Keratinocyte (primary cell): ENCODE measurements at regions not wholly inside any gene's neighbourhood (a gene's known extent, or its start where the extent isn't known, plus 50 kb on each side); places are given as distances from the start of the nearest gene placed in this dataset.

Source experiments
- DNase-seq: peaks from one replicate; pipeline ENCODE4 v3.0.0-alpha.2; 2011; ENCODE audit warnings: low read depth, missing footprints, low spot score
- FAIRE-seq: peaks from 2 replicates; lab custom pipeline; 2011; peaks lifted over from hg19 to GRCh38; lab: Jason Lieb, UNC
- H2AFZ ChIP-seq: 2 replicates; pipeline ENCODE4 v1.6.0; 2012; ENCODE audit warnings: low read length, control low read depth, inconsistent platforms; ENCODE audit not compliant: control insufficient read depth
- H3K27ac ChIP-seq: 2 replicates; pipeline ENCODE4 v1.5.1; 2011; ENCODE audit warnings: low read length; ENCODE audit not compliant: control insufficient read depth, insufficient read depth
- H3K27me3 ChIP-seq: 3 replicates; pipeline ENCODE4 v1.6.0; 2011; ENCODE audit warnings: low read length; ENCODE audit not compliant: control insufficient read depth, insufficient read depth; ENCODE audit errors: extremely low read depth
- H3K36me3 ChIP-seq, 2 experiments: 2 replicates in 1 of 2; 3 replicates in 1 of 2; pipeline ENCODE4 v1.5.1; 2011; ENCODE audit warnings: low read length in 2 of 2, mild to moderate bottlenecking in 1 of 2; ENCODE audit not compliant: control insufficient read depth in 2 of 2, insufficient read depth in 2 of 2; ENCODE audit errors: extremely low read depth in 1 of 2
- H3K4me1 ChIP-seq: 3 replicates; pipeline ENCODE4 v1.5.1; 2011; ENCODE audit warnings: low read length; ENCODE audit not compliant: control insufficient read depth, insufficient read depth; ENCODE audit errors: extremely low read depth
- H3K4me2 ChIP-seq: 3 replicates; pipeline ENCODE4 v1.6.0; 2011; ENCODE audit warnings: low read depth, low read length; ENCODE audit not compliant: control insufficient read depth, insufficient read depth; ENCODE audit errors: extremely low read depth
- H3K4me3 ChIP-seq, 3 experiments: fragments of 200-600 bp in 1 of 3; sonication (generic) in 1 of 3; 2 replicates in 2 of 3; 3 replicates in 1 of 3; pipeline ENCODE4 v1.5.1; 2011 to 2016; ENCODE audit warnings: low read length in 3 of 3, mild to moderate bottlenecking in 3 of 3, control low read depth in 2 of 3, inconsistent platforms in 1 of 3, low read depth in 1 of 3, mixed read lengths in 1 of 3, mixed run types in 1 of 3, moderate library complexity in 1 of 3; ENCODE audit not compliant: control insufficient read depth in 2 of 3, insufficient read depth in 2 of 3; ENCODE audit errors: extremely low read depth in 1 of 3
- H3K79me2 ChIP-seq: 2 replicates; pipeline ENCODE4 v1.6.0; 2012; ENCODE audit warnings: low read length; ENCODE audit not compliant: control insufficient read depth, insufficient read depth
- H3K9ac ChIP-seq: 3 replicates; pipeline ENCODE4 v1.6.0; 2011; ENCODE audit warnings: low read length; ENCODE audit not compliant: control insufficient read depth, insufficient read depth; ENCODE audit errors: extremely low read depth
- H3K9me1 ChIP-seq: 3 replicates; pipeline ENCODE4 v1.6.0; 2011; ENCODE audit warnings: low read length; ENCODE audit not compliant: control insufficient read depth, insufficient read depth; ENCODE audit errors: extremely low read depth
- H3K9me3 ChIP-seq: 2 replicates; pipeline ENCODE4 v1.5.1; 2012; ENCODE audit warnings: low read depth, low read length; ENCODE audit not compliant: control insufficient read depth
- H4K20me1 ChIP-seq: 3 replicates; pipeline ENCODE4 v1.6.0; 2011; ENCODE audit warnings: low read length; ENCODE audit not compliant: control insufficient read depth, insufficient read depth; ENCODE audit errors: extremely low read depth
- EZH2 ChIP-seq: IDR thresholded peaks from one replicate; pipeline ENCODE4 v1.6.1; 2012; ENCODE audit warnings: inconsistent platforms, mild to moderate bottlenecking, low read length, moderate library complexity
- dilution Hi-C: fragments of 300-500 bp; cut with MboI; formaldehyde crosslinking; loops from one replicate; pipeline ENCODE4 v1.7.0; 2020; ENCODE audit warnings: low sequenced_read_pairs; ENCODE audit not compliant: extremely low pct_ligation_motif_present
- TF ChIP-seq, protein P1 (sequence below), 3 experiments: IDR thresholded peaks in 1 of 3; conservative IDR thresholded peaks in 1 of 3; optimal IDR thresholded peaks in 1 of 3; 2 replicates in 2 of 3; 3 replicates in 1 of 3; pipeline versions ENCODE3 to v1.5.1; 2011; ENCODE audit warnings: low read length in 3 of 3, mild to moderate bottlenecking in 3 of 3, moderate library complexity in 2 of 3, control low read depth in 1 of 3, inconsistent platforms in 1 of 3; ENCODE audit not compliant: insufficient read depth in 2 of 3; ENCODE audit errors: extremely low read depth in 1 of 3

DNA sequence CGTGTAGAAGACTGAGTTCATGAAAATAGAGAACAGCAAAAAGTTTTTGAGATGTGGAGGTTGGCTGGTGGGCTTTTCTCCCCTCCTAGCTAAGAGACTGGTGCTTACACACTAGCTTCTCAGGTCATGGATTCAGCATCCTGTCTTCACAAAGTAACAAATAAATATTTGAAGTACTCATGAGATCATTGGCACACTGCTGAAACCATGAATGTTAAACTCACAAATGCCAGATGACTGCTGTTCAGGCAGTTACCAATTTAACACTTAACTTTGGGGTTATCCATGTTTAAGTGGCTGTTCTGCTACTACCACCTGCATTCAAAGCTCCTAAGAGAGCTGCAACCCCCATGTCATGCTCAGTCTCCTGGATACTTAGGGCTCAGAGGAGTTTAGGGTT, 119.0 kb upstream of the BET1 start:
- H3K9ac ChIP-seq, result no peak overlapping the region
- H3K9me3 ChIP-seq, result no peaks in the 10 kb centered on the region
- H2AFZ ChIP-seq, result no peak overlapping the region
- DNase-seq (no peak), FAIRE-seq (no peak)
- no peak overlapping the region for H3K27ac ChIP-seq
- no peaks in the 10 kb centered on the region for H3K4me1 ChIP-seq
- no peak overlapping the region for H3K4me2 ChIP-seq
- dilution Hi-C loops, result no loop called here
- peaks cover 16% of the 10 kb centered on the region for H3K27me3 ChIP-seq
- no peaks in the 10 kb centered on the region for H3K36me3 ChIP-seq
- TF ChIP-seq, protein P1, sequence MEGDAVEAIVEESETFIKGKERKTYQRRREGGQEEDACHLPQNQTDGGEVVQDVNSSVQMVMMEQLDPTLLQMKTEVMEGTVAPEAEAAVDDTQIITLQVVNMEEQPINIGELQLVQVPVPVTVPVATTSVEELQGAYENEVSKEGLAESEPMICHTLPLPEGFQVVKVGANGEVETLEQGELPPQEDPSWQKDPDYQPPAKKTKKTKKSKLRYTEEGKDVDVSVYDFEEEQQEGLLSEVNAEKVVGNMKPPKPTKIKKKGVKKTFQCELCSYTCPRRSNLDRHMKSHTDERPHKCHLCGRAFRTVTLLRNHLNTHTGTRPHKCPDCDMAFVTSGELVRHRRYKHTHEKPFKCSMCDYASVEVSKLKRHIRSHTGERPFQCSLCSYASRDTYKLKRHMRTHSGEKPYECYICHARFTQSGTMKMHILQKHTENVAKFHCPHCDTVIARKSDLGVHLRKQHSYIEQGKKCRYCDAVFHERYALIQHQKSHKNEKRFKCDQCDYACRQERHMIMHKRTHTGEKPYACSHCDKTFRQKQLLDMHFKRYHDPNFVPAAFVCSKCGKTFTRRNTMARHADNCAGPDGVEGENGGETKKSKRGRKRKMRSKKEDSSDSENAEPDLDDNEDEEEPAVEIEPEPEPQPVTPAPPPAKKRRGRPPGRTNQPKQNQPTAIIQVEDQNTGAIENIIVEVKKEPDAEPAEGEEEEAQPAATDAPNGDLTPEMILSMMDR (optimal IDR thresholded peaks at IDR 0.05 in 1 of 3, IDR thresholded peaks at IDR 0.05 in 1 of 3, conservative IDR thresholded peaks at IDR 0.05 in 1 of 3; ENCODE audit: extremely low read depth in 1 of 3, insufficient read depth in 2 of 3, low read length in 3 of 3), result no peak
- TF ChIP-seq EZH2, result no peak
- H3K4me3 ChIP-seq, result no peak overlapping the region
- H3K79me2 ChIP-seq, result no peaks in the 10 kb centered on the region
- H3K9me1 ChIP-seq, result no peaks in the 10 kb centered on the region
- no peaks in the 10 kb centered on the region for H4K20me1 ChIP-seq

DNA sequence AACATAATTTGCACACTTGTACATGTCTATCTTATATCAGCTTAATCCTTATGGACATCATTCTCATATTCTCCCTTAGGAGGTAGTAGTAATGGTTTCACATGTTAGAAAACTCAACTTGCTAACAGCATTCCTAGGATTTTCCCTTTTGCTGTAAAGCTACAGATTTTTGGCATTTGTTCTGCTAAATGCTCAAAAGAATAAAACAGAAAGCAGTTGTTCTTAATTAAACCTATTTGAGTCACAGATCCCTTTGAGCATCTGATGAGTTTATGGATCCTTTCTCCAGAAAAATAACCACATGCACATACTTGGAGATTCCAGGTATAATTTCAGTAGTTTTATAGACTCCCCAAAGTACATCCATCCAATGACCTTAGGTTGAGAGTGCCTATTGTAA, 122.9 kb upstream of the BET1 start:
- FAIRE-seq (no peak), DNase-seq (no peak)
- H3K79me2 ChIP-seq, result no peaks in the 10 kb centered on the region
- H3K9me3 ChIP-seq, result no peaks in the 10 kb centered on the region
- no peaks in the 10 kb centered on the region for H3K9me1 ChIP-seq
- H3K4me1 ChIP-seq, result no peaks in the 10 kb centered on the region
- H3K4me2 ChIP-seq, result no peak overlapping the region
- peaks cover 11% of the 10 kb centered on the region for H3K27me3 ChIP-seq
- dilution Hi-C loops, result no loop called here
- H4K20me1 ChIP-seq, result no peaks in the 10 kb centered on the region
- H3K4me3 ChIP-seq, result no peak overlapping the region
- H3K9ac ChIP-seq, result no peak overlapping the region
- H3K27ac ChIP-seq, result no peak overlapping the region
- no peak overlapping the region for H2AFZ ChIP-seq
- H3K36me3 ChIP-seq, result no peaks in the 10 kb centered on the region
- TF ChIP-seq, protein P1 (optimal IDR thresholded peaks at IDR 0.05 in 1 of 3, IDR thresholded peaks at IDR 0.05 in 1 of 3, conservative IDR thresholded peaks at IDR 0.05 in 1 of 3; ENCODE audit: extremely low read depth in 1 of 3, insufficient read depth in 2 of 3, low read length in 3 of 3), result no peak
- no peak for TF ChIP-seq EZH2
